Stimulated activated CD8-positive, alpha-beta memory T cell treated with anti-CD3 and anti-CD28 coated beads, Interleukin-12 subunit alpha, Interleukin-12 subunit beta, amount 100 ng/mL, for 24 hours (primary cell): ENCODE measurements at regions not wholly inside any gene's neighbourhood (a gene's known extent, or its start where the extent isn't known, plus 50 kb on each side); places are given as distances from the start of the nearest gene placed in this dataset.

Experiments
- DNase-seq: peaks from one replicate; pipeline ENCODE4 v3.0.0-alpha.2; 2020; ENCODE audit errors: extremely low read depth

- DNase-seq = no peak
Measured at GRCh38 chrY:7977301-7977700, 1065.7 kb upstream of the AMELY start.

DNA sequence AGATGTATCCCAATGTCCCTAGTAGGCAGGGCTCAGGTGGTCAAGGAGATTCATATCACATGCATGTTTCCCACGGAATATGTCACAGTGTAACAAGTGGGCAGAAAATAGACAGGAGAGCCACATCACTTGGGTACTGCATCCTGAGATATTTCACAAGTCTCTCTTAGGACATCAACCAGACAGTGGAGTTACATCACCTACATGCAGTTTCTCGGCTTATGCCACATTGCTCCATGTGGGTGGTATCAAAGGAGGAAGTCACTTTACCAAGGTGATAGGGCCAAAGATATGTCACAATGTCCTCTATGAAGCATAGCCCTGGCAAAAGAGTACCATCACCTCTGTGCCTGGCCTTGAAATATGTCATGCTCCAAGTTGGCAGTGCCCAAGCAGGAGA lies 1056.7 kb upstream of the AMELY start:
- DNase-seq = no peak

- no peak for DNase-seq
Measured at GRCh38 chrY:7966916-7967315, 1055.4 kb upstream of the AMELY start.

GRCh38 chrY:7963393-7963792 lies 1051.8 kb upstream of the AMELY start:
- no peak for DNase-seq

GRCh38 chrY:7962350-7962749 lies 1050.8 kb upstream of the AMELY start:
- no peak for DNase-seq

- no peak for DNase-seq
Measured at GRCh38 chrY:7961811-7962210, 1050.3 kb upstream of the AMELY start.

DNA sequence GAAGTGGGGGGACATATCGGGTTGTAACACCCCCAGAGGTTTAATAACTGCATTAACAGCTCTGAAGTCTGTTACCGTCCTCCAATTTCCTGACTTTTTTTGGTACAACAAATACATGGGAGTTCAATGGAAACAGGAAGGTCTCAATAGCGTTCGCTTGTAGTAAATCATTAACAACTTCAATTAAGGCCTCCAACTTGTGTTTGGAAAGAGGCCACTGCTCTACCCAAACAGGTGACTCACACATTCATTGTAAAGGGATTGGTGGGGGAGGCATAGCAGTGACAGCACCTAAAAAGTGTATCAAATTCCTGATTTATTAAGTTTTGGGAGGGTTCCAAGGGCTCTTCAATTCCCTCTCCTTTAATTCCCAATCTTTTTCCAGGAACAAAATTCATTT lies 1046.2 kb upstream of the AMELY start:
- no peak for DNase-seq

DNA sequence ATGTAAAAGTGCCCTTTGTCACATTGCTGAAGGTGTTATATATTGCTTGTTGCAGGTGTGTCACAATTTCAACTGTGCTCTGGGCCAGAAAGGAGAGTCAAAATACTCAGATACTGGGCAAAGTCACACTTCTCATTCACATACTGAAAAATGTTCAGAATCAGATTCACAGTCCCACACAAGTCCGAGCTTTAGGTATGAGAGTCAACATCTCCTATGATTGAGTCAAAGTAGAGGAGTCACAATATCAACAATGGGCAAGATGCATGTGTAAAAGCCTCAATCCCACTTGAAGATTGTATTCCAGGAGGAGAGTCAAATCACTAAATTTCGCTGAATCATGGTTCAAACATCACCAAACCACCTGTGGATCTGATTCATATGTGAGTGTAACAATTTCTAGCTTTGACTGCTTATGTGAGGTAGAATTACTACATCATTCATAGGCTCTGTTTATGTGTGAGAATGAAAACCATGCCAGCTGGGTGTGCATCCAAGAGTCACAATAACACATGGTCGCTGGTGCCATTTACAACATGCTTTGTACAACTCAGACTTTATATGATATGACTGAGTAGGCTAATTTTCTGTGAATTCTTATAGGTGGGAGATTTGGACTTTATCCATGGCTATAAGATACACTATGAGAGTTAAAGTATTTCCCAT lies 1039.8 kb upstream of the AMELY start:
- DNase-seq = no peak

DNA sequence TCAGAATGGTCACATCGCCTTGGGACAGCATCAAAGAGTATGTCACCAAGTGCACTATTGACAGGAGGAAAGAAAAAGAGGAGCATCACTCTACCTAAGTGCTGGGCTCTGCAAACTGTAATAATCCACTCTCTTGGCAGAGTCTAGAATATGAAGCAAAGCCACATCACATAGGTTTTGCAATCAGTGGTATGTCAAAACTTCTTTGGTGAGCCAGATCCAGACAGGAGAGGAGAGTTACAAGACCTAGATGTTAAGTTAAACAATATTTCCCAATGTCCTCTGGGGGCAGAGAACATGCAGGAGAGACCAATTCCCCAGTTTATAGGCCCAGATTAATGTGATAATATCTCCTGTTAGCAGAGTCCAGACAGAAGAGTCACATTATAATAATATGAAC lies 1032.6 kb upstream of the AMELY start:
- no peak for DNase-seq

DNA sequence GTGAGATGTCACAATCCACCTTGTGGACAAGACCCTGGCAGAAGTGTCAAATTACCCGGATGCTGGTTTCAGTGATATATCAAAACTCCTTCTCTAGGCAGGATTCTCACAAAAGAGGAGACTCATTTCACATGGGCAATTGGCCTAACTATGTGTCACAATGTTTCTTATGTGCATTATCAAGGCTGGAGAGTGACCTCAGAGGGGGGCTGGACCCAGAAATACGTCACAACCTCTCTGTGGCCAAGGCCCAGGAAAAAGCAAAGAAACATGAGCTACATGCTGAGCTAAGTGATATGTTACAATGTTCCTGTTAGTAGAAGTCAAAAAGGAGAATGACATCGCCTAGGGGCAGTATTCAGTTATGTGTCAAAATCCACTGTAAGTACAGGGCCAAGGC lies 1031.2 kb upstream of the AMELY start:
- no peak for DNase-seq

GRCh38 chrY:7941856-7942255 lies 1030.3 kb upstream of the AMELY start:
- no peak for DNase-seq

GRCh38 chrY:7938982-7939718 lies 1027.6 kb upstream of the AMELY start:
- no peak for DNase-seq

- DNase-seq = no peak
Measured at GRCh38 chrY:7936831-7937230, 1025.3 kb upstream of the AMELY start.

GRCh38 chrY:7936046-7936445 lies 1024.5 kb upstream of the AMELY start:
- DNase-seq = no peak

- DNase-seq = no peak
Measured at GRCh38 chrY:7935606-7936005, 1024.1 kb upstream of the AMELY start.

DNA sequence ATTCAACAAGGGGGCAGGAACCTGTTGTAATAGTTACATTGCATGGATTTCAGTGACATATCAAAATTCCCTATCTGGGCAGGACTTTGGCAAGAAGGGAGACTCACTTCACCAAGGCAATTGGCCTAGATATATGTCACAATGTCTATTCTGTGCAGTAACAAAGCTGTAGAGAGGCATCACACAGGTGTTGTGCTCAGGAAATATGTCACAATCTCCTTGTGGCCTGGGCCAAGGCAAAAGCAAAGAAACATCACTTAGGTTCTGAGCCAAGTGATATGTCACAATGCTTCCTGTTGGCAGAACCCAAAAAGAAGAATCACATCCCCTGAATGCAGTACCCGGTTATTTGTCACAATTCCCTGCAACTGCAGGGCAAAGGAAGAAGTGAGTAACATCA lies 1020.9 kb upstream of the AMELY start:
- no peak for DNase-seq

- no peak for DNase-seq
Measured at GRCh38 chrY:7929866-7930265, 1018.3 kb upstream of the AMELY start.

DNA sequence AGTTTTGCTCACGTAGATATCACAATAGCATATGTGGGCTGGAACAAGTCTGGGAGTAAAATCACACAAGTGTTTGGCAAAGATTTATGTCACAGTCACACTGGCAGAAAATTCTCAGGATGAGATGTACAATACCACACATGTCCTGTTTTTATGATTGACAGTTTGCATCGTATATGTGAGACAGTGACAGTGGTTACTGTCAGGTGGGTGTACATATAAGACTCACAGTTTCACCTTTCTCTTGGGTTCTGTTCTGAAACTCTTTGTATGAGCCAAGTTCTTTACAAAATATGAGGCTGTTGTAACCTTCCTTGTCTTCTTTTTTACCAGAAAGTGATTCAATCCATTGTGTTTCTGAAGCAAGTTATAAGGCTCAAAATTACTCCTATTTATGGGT lies 1012.5 kb upstream of the AMELY start:
- DNase-seq = no peak

DNA sequence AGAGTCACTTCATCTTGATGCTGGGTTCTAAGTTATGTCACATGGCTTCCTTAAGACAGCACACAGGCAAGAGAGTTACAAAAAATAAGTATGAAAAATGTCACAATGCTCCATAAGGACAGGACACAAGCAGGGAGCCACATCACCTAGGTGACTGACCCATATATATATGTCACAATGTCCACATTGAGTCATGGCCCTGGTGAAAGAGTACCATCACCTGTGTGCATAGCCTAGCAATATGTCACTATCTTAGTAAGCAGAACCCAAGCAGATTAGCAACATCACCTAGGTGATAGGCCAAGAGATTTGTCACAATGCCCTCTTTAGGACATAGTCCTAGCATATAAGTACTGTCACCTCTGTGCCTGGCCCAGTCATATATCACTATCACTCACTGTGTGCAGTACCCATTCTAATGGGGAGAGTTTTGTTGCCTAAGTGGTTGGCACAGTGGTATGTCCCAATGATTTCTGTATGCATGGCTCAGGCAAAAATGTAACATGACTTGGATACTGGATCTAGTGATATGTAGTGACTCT lies 1012.0 kb upstream of the AMELY start:
- DNase-seq = no peak

DNA sequence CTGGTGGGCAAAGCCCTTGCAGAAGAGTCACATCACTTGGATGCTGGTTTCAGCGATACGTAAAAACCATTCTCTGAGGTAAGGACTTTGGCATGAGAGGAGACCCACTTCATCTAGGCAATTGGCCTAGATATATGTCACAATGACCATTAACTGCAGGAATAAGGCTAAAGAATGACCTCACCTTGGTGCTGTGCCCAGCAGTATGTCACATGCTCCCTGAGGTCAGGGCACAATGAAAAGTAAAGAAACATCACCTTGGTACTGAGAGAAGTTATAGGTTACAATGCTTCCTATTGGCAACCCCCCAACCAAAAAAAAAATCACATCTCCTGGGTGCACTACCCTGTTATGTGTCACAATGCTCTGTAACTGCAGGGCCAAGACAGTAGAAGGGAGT lies 1008.8 kb upstream of the AMELY start:
- no peak for DNase-seq

DNA sequence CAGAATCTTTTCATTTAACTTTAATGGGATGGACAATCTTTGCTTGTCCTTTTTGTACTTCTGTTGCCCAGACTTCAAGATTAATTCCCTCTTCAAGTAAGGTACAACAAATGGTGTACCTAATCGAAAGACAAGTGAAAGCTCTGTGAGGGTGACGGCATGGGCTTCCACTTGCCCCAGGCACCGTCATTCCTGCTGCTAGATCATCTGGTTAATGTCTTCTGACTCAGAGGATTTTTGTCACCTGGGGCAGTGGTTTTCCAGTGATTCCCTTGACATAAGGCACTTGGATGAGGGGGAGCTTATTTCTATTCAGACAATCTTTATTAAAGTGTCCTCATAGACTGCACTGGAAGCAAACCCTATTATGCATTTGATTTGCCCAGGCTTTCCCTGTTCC lies 977.0 kb upstream of the AMELY start:
- DNase-seq = no peak

DNA sequence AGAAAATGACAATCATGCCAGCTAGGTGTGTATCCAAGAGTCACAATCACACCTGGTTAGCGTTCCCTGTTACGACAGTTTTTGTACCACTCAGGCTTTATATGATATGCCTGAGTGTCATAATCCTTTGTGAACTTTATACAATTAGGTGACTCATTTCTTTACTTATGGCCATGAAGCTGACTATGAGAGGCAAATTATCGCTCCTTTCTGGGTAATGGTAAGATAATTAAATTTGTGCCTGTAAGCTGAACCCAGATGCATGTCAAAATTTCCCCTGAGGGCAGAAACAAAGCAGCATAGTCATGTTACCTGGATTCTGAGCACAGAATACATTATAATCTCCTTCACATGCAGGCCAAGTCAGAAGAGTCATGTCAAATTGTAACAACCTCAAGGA lies 970.1 kb upstream of the AMELY start:
- DNase-seq = no peak

DNA sequence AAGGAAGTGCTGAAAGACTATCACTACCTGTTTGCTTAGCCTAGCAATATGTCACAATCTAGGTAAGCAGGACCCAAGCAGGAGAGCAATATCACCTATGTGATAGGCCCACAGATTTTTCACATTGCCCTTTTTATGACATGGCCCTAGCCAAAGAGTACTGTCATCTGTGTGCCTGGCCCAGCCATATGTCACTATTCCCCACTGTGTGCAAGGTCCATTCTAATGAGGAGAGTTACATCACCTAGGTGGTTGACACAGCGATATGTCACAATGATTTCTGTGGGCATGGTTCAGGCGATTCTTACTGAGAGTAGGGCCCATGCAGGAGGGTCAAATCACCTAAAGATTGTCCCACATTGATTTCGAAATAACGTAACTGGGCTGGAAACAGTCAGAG lies 967.7 kb upstream of the AMELY start:
- no peak for DNase-seq

DNA sequence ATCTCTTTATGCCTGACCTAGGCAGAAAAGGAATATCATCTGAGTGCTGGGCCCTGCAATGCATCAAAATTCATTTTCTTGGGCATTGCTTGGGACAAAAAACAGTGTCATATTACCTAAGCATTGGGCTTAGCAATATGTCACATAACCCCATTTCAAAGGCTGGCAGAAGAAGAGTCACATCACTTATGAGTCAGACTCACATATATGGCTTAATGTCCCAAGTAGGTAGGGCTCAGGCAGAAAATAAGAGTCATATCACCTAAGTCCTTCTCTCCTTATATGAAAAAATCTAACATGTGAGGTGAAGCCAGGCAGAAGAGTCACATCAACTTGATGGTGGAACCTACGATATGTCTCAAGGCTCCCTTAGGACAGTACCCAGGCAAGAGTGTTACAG lies 967.2 kb upstream of the AMELY start:
- no peak for DNase-seq
